ENCODE measurements at regions not wholly inside any gene's neighbourhood (a gene's known extent, or its start where the extent isn't known, plus 50 kb on each side); places are given as distances from the start of the nearest gene placed in this dataset.

GRCh38 chr12:58668233-58668632 is 252.1 kb downstream of the LRIG3 start:
- TF ChIP-seq REST (IDR thresholded peaks at IDR 0.05; ENCODE audit: insufficient read depth in 1 of 2, low read depth in 2 of 2, low read length in 1 of 2) (no peak), SIN3A (IDR thresholded peaks at IDR 0.05; ENCODE audit: borderline replicate concordance, insufficient read depth, low read depth, low read length) (no peak), TCF7L2 (IDR thresholded peaks at IDR 0.05; ENCODE audit: low read depth, low read length) (no peak)
- TF ChIP-seq, protein P1, sequence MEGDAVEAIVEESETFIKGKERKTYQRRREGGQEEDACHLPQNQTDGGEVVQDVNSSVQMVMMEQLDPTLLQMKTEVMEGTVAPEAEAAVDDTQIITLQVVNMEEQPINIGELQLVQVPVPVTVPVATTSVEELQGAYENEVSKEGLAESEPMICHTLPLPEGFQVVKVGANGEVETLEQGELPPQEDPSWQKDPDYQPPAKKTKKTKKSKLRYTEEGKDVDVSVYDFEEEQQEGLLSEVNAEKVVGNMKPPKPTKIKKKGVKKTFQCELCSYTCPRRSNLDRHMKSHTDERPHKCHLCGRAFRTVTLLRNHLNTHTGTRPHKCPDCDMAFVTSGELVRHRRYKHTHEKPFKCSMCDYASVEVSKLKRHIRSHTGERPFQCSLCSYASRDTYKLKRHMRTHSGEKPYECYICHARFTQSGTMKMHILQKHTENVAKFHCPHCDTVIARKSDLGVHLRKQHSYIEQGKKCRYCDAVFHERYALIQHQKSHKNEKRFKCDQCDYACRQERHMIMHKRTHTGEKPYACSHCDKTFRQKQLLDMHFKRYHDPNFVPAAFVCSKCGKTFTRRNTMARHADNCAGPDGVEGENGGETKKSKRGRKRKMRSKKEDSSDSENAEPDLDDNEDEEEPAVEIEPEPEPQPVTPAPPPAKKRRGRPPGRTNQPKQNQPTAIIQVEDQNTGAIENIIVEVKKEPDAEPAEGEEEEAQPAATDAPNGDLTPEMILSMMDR (IDR thresholded peaks at IDR 0.05): no peak
- in situ Hi-C loops (cut with HindIII; ENCODE audit: low pct_unique_long_range_greater_than_20kb, low sequenced_read_pairs) (no loop called here), intact Hi-C loops (cut with micrococcal nuclease; ENCODE audit: unreplicated experiment) (no loop called here)
- POLR2A ChIA-PET: no interaction called here
- no peak for DNase-seq (ENCODE audit: low read depth, low spot score)
- no peaks in the 10 kb centered on the region for H3K36me3 ChIP-seq (ENCODE audit: control insufficient read depth, insufficient read depth, low read length)
- CTCF ChIA-PET: no interaction called here
- no peaks in the 10 kb centered on the region for H3K9me3 ChIP-seq (ENCODE audit: control insufficient read depth, insufficient read depth, low read depth, low read length)
- no peaks in the 10 kb centered on the region for H3K4me1 ChIP-seq (ENCODE audit: control insufficient read depth, insufficient read depth, low read length)
- no peak for ATAC-seq
- BruUV-seq (replicated peaks): no TSS peak
- H3K4me3 ChIP-seq (ENCODE audit: low read depth in 2 of 2, low read length in 2 of 2): no peak overlapping the region
- H3K27ac ChIP-seq (ENCODE audit: low read length): no peak overlapping the region
- no peaks in the 10 kb centered on the region for H3K27me3 ChIP-seq (ENCODE audit: control insufficient read depth, insufficient read depth, low read length)

DNA sequence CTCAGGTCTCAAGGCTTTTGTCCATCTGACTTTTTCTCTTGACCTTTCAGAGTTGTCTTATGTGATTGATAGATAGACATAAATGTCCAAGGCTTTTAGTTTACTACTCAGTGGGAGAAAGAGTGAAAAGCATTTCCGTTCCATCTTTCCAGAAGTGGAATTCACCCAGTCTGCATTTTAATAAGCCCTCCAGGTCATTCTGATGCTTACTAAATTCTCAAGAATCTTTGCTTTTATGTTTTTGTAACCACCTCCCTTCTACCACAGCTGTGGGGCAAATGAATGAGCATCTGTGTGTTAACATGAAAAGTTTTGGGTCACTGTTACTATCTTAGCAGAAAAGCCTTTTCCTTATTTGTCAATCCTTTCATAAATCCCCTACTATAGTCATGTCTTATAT is 251.4 kb downstream of the LRIG3 start:
- in situ Hi-C loops (cut with HindIII; ENCODE audit: low pct_unique_long_range_greater_than_20kb, low sequenced_read_pairs): no loop called here
- POLR2A ChIA-PET: no interaction called here
- no peak overlapping the region for H3K27ac ChIP-seq (ENCODE audit: low read length)

More for the DNA sequence above, 251.4 kb downstream of the LRIG3 start:
- no peak for TF ChIP-seq POLR2AphosphoS5 (IDR thresholded peaks at IDR 0.05; ENCODE audit: low read depth, low read length)
- TF ChIP-seq, protein P1 (IDR thresholded peaks at IDR 0.05): no peak
- TF ChIP-seq TCF7L2 (IDR thresholded peaks at IDR 0.05; ENCODE audit: low read depth, low read length): no peak
- TF ChIP-seq REST (IDR thresholded peaks at IDR 0.05; ENCODE audit: insufficient read depth in 1 of 2, low read depth in 2 of 2, low read length in 1 of 2): no peak
- TF ChIP-seq SIN3A (IDR thresholded peaks at IDR 0.05; ENCODE audit: borderline replicate concordance, insufficient read depth, low read depth, low read length): no peak
- no peaks in the 10 kb centered on the region for H3K4me1 ChIP-seq (ENCODE audit: control insufficient read depth, insufficient read depth, low read length)
- no TSS peak for BruUV-seq (replicated peaks)
- intact Hi-C loops (cut with micrococcal nuclease; ENCODE audit: unreplicated experiment): no loop called here
- CTCF ChIA-PET: no interaction called here
- DNase-seq (ENCODE audit: low read depth, low spot score) (no peak), ATAC-seq (no peak)
- H3K4me3 ChIP-seq (ENCODE audit: low read depth in 2 of 2, low read length in 2 of 2): no peak overlapping the region
- no peaks in the 10 kb centered on the region for H3K36me3 ChIP-seq (ENCODE audit: control insufficient read depth, insufficient read depth, low read length)
- no peaks in the 10 kb centered on the region for H3K9me3 ChIP-seq (ENCODE audit: control insufficient read depth, insufficient read depth, low read depth, low read length)
- H3K27me3 ChIP-seq (ENCODE audit: control insufficient read depth, insufficient read depth, low read length): no peaks in the 10 kb centered on the region

Measured in Panc1 (cell line).